GM10266 (cell line): ENCODE measurements at regions not wholly inside any gene's neighbourhood (a gene's known extent, or its start where the extent isn't known, plus 50 kb on each side); places are given as distances from the start of the nearest gene placed in this dataset.
"Not testable (repeated sequence)": the region's sequence is repeated elsewhere in the genome, so short reads cannot be mapped to it uniquely, and the experiment has no call there.

Experiments used
- DNase-seq: peaks from one replicate; pipeline ENCODE4 v3.0.0; 2012; ENCODE audit errors: extremely low spot score
- TF ChIP-seq, protein P1 (sequence below): IDR thresholded peaks from 2 replicates; pipeline ENCODE4 v1.5.1; 2012; ENCODE audit warnings: mild to moderate bottlenecking, low read depth; ENCODE audit not compliant: control insufficient read depth, insufficient read depth; ENCODE audit errors: missing control alignments

DNA sequence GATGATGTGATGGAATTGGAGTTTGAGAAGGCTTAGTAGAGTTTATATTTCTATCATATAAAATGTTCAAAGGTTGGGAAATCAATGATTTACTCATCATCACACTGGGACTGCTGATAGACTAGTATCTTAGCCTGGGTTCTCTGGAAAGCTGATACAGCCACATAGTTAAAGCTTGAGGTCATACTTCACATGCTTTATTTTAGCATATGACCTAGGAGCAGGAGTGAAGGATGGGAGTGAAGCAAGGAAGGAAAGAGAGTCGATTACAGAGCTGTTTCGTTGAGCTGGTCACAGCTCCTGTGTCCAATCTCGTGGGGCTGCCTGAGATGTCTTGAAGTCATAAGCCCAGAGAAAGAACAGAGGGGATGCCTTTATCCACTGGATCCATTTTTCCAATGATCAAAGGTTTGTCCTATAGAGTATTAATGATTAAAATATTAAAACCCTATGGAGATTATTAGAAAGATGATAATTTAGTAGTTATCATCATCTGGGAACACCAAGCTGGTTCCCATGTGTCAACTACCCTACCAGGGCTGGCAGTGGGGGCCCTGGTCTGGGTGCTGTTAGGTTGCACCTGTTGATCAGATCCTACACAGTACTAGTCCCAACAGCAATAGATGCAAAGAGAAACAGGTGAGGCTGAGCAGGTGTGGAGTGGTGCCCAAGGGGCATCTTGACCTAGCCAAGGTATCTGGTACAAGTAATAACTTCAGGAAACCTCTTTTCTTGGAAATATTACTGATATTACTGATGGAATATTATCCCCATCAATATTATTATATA is 77.8 kb downstream of the BAMBI start:
- DNase-seq = no peak
- TF ChIP-seq, protein P1, sequence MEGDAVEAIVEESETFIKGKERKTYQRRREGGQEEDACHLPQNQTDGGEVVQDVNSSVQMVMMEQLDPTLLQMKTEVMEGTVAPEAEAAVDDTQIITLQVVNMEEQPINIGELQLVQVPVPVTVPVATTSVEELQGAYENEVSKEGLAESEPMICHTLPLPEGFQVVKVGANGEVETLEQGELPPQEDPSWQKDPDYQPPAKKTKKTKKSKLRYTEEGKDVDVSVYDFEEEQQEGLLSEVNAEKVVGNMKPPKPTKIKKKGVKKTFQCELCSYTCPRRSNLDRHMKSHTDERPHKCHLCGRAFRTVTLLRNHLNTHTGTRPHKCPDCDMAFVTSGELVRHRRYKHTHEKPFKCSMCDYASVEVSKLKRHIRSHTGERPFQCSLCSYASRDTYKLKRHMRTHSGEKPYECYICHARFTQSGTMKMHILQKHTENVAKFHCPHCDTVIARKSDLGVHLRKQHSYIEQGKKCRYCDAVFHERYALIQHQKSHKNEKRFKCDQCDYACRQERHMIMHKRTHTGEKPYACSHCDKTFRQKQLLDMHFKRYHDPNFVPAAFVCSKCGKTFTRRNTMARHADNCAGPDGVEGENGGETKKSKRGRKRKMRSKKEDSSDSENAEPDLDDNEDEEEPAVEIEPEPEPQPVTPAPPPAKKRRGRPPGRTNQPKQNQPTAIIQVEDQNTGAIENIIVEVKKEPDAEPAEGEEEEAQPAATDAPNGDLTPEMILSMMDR = no peak

DNA sequence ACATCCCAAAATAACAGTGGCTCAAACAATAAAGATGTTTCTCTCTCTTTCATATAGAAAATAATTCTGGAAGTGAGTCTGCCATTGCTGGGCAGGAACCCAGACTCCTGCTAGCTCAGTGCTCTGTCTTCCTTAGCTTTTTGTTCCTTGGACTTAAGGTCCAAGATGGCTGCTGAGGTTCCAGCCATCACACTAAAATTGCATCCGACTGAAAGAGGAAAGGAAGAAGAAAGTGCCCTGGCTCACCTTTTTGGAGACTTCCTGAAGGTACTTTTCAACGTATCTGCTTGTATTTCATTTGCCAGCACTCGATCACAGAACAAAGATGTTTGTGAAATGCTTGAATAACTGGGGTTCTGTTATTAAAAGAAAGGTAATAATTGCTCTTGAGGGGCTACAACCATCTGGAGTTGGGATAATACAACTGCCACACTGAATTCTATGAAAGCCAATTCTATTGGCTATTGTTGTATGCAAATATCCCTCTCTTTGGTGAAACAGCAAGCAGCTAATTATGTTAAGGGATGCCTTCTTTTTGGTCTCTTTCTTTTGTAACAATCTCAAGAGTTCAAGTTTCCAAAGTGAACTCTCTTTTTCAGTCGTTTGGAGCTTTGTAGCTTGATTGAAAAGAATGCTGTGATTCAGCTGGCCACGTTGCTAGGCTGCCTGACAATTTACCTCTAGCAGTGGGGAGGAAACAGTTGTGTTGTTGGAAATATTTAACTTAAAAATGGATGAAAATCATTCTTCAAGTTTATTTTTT is 83.9 kb downstream of the BAMBI start:
- TF ChIP-seq, protein P1 = no peak
- no peak for DNase-seq

DNA sequence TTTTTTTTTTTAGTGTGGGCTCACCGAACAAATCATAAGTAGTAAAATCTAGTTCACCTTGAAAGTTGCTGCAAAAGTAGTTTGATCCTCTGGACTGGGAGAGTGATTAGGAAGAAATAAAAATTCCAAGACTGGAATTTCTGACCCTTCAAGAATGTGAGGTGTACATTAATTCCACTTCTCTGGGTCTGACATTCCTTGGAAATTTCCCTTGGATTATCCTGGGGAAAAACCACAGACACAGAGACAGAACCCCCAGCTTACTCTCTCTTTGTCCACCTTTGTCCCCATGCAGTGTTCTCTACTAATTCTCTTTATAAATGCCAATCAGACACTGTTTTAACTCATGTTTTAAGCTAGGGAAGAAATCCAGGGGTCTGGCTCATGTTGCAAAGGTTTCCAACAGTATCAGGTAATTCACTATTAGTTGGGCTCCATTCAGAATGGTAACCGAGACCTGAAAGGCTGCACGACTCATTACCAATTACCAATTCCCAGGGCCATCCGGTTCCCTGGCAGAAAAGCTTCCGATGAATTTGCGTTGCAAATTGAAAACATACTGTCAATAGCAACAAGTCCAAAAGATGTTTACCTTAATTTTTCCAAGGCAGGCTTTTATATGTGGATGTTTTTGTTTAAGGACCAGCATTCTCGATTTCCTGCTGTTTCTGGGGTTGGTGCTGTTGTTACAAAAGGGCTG is 86.3 kb downstream of the BAMBI start:
- TF ChIP-seq, protein P1 = no peak
- DNase-seq = no peak

DNA sequence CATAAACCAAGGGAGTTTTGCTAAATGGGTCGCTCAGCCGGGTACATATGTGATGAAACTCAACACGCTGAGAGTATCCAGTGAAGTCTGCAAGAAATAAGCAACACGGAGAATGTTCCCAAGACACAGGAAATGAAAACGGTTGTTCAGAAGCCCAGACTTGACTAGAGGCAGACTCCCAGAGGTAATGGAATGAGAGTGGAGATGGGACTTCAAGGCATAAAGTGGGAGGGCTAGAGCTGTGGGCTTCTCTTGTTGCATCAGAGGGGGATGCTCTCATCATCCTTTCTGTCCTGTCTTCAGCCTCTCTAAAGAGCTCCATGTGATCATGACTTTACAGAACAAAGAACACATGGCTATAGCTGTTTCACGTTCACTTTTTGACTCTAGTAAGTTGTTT is 88.3 kb downstream of the BAMBI start:
- TF ChIP-seq, protein P1 = no peak
- no peak for DNase-seq

DNA sequence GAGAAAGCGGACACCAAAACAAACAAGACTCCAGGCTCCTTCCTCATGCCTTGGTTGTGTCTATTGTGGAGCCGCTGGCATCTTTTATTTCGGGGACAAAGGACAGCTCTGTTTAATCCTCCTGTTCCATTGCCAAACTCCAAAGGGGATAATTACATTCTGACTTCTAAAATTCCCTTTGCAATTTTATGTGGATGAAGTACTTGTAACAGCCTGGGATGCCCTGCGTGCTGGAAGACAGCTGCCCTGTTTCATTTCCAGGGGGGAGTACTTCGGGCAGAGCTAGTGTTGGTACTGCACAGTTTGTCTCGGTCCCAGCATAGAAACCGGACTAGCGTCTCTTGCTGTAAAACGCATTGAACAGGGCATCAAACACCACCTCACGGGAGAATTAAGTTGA is 90.9 kb downstream of the BAMBI start:
- TF ChIP-seq, protein P1 = no peak
- DNase-seq = no peak

DNA sequence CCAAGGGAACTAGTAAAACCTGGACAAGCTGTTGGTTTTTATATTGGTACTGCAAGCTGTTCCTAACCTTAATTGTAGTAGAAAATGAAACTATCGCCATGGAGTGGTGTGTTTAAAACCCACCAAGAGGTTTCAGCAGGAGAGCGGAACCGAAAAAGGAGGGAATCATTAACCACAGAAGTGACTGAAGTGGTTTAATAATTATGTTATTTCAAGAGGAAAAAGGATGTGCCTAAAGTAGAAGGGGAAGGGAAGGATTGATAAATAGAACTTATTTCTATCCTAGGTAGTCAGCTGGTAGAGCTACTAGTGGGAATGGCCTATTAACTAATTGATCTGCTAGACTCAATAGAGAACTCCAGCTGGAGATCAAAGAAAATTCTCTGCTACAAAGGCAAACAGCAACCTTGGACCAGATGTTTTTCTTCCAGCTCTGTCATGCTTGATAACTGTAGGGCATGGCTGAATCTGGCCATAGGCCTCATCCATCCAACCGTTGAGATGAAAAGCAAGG is 91.8 kb downstream of the BAMBI start:
- no peak for DNase-seq
- TF ChIP-seq, protein P1 = no peak

DNA sequence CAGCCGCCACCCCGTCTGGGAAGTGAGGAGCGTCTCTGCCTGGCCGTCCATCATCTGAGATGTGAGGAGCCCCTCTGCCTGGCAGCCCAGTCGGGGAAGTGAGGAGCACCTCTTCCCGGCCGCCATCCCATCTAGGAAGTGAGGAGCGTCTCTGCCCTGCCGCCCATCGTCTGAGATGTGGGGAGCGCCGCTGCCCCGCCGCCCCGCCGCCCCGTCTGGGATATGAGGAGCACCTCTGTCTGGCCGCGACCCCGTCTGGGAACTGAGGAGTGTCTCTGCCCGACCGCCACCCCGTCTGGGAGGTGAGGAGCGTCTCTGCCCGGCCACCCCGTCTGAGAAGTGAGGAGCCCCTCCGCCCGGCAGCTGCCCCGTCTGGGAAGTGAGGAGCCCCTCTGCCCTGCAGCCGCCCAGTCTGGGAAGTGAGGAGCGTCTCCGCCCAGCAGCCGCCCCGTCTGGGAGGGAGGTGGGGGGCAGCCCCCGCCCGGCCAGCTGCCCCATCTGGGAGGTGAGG is 94.3 kb downstream of the BAMBI start:
- not testable (repeated sequence) for DNase-seq
